Effector memory CD4-positive, alpha-beta T cell (primary cell): ENCODE measurements at regions not wholly inside any gene's neighbourhood (a gene's known extent, or its start where the extent isn't known, plus 50 kb on each side); places are given as distances from the start of the nearest gene placed in this dataset.
"Not testable (repeated sequence)": the region's sequence is repeated elsewhere in the genome, so short reads cannot be mapped to it uniquely, and the experiment has no call there.

ENCODE experiments used
- DNase-seq, 3 donors: peaks; one replicate each; pipeline ENCODE4 v3.0.0-alpha.2; 2020
- H3K27ac ChIP-seq: 2 replicates; pipeline ENCODE4 v1.7.0; 2013; ENCODE audit warnings: mild to moderate bottlenecking, low read length, moderate library complexity; ENCODE audit not compliant: insufficient read depth, poor library complexity, severe bottlenecking
- H3K27me3 ChIP-seq: replicated peaks from 2 replicates; pipeline ENCODE4 v1.7.0; 2013; ENCODE audit warnings: mild to moderate bottlenecking, low read length; ENCODE audit not compliant: insufficient read depth, control insufficient read depth, poor library complexity, severe bottlenecking
- H3K36me3 ChIP-seq: 2 replicates; pipeline ENCODE4 v1.7.0; 2013; ENCODE audit warnings: mild to moderate bottlenecking, low read length, moderate library complexity; ENCODE audit not compliant: control insufficient read depth, insufficient read depth
- H3K4me1 ChIP-seq: 2 replicates; pipeline ENCODE4 v1.7.0; 2013; ENCODE audit warnings: low read length, mild to moderate bottlenecking; ENCODE audit not compliant: control insufficient read depth, insufficient read depth, poor library complexity, severe bottlenecking
- H3K4me3 ChIP-seq: 2 replicates; pipeline ENCODE4 v1.7.0; 2013; ENCODE audit warnings: low read length, low read depth, mild to moderate bottlenecking; ENCODE audit not compliant: insufficient read depth, poor library complexity, severe bottlenecking
- H3K9me3 ChIP-seq: 2 replicates; pipeline ENCODE4 v1.7.0; 2013; ENCODE audit warnings: mild to moderate bottlenecking, low read length, moderate library complexity; ENCODE audit not compliant: control insufficient read depth

DNA sequence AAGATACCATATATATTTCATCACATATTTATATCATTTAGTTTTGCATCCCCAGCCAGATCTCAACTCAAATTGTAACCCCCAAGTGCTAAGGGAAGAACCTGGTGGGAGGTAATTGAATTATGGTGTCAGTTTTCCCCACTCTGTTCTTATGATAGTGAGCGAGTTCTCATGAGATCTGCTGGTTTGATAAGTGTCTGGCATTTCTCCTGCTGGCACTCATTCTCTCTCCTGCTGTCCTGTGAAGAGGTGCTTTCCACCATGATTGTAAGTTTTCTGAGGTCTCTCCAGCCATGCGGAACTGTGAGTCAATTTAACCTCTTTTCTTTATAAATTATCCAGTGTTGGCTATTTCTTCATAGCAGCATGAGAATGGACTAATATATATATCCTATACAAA is 462.5 kb upstream of the SLITRK5 start:
- H3K27me3 ChIP-seq: no peaks in the 10 kb centered on the region
- no peak overlapping the region for H3K27ac ChIP-seq
- no peaks in the 10 kb centered on the region for H3K36me3 ChIP-seq
- no peaks in the 10 kb centered on the region for H3K9me3 ChIP-seq
- no peaks in the 10 kb centered on the region for H3K4me1 ChIP-seq
- DNase-seq: no peak
- no peak overlapping the region for H3K4me3 ChIP-seq

- H3K27me3 ChIP-seq: no peaks in the 10 kb centered on the region
- DNase-seq: no peak
- H3K4me1 ChIP-seq: no peaks in the 10 kb centered on the region
- H3K36me3 ChIP-seq: no peaks in the 10 kb centered on the region
- H3K27ac ChIP-seq: no peak overlapping the region
- no peaks in the 10 kb centered on the region for H3K9me3 ChIP-seq
- no peak overlapping the region for H3K4me3 ChIP-seq
These were observed 436.2 kb upstream of the SLITRK5 start for GRCh38 chr13:87234981-87235380.

DNA sequence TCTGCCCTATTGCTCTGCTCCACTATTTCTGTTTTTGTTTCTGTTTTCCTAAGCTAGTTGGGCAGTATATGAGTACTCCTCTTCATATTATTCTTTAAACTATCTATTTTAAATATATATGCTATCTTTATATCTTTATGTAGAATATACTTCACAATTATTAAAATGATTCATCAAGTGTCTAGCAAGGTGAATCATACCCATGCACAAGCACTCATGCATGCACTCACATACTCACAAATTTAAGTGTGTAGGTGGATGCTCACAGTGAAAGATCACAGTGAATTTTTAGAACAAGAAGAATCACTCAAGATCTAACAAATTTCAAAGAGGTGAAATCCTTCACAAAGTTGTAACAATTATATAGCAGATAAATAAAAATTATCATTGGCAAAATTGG is 435.6 kb upstream of the SLITRK5 start:
- no peaks in the 10 kb centered on the region for H3K27me3 ChIP-seq
- no peak overlapping the region for H3K4me3 ChIP-seq
- DNase-seq: no peak

DNA sequence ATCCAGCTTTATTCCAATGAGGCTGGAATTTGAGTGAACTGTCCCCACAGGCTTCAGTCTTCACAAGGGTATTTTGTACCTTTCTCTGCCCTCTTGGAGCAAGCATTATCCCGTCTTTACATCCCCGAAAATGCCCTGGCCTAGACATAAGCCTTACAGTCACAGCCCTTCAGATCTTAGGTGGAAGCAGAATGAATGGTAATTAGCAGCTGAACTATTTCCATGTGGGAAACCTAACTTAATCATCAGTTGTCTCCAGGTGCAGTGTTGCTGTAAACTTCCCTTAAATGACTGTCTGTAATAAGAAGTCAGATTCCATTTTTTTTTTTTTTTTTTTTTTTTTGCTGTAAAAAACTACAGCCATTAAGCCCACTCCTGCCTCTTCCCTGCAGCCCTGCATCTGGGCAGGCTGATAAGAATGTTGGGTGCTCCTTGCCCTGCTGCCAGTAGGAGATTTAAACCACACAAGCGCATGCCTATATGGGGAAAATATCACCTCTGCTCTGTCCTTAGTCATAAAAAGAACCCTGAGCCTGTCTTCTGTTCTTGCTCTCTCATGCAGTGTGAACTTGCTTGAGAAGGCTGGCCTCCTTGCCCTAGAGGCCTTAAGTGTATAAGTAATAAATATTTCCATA is 426.8 kb upstream of the SLITRK5 start:
- H3K4me3 ChIP-seq: no peak overlapping the region

More for the DNA sequence above, 435.6 kb upstream of the SLITRK5 start:
- Histone ChIP-seq H3K36me3 (no peaks in the 10 kb centered on the region), H3K9me3 (no peaks in the 10 kb centered on the region), H3K4me1 (no peaks in the 10 kb centered on the region), H3K27ac (no peak overlapping the region)

GRCh38 chr13:87249847-87250246 is 421.3 kb upstream of the SLITRK5 start:
- not testable (repeated sequence) for H3K4me1 ChIP-seq, H3K9me3 ChIP-seq, DNase-seq, H3K27me3 ChIP-seq, H3K27ac ChIP-seq, H3K4me3 ChIP-seq, H3K36me3 ChIP-seq

More for the DNA sequence above, 426.8 kb upstream of the SLITRK5 start:
- H3K36me3 ChIP-seq: no peaks in the 10 kb centered on the region
- H3K9me3 ChIP-seq: no peaks in the 10 kb centered on the region
- no peaks in the 10 kb centered on the region for H3K4me1 ChIP-seq
- DNase-seq: no peak
- no peak overlapping the region for H3K27ac ChIP-seq
- no peaks in the 10 kb centered on the region for H3K27me3 ChIP-seq

- no peak overlapping the region for H3K4me3 ChIP-seq
- no peaks in the 10 kb centered on the region for H3K27me3 ChIP-seq
- no peaks in the 10 kb centered on the region for H3K9me3 ChIP-seq
- no peaks in the 10 kb centered on the region for H3K4me1 ChIP-seq
- no peak overlapping the region for H3K27ac ChIP-seq
- no peaks in the 10 kb centered on the region for H3K36me3 ChIP-seq
- no peak for DNase-seq
These were observed 415.8 kb upstream of the SLITRK5 start for GRCh38 chr13:87255394-87255793.

DNA sequence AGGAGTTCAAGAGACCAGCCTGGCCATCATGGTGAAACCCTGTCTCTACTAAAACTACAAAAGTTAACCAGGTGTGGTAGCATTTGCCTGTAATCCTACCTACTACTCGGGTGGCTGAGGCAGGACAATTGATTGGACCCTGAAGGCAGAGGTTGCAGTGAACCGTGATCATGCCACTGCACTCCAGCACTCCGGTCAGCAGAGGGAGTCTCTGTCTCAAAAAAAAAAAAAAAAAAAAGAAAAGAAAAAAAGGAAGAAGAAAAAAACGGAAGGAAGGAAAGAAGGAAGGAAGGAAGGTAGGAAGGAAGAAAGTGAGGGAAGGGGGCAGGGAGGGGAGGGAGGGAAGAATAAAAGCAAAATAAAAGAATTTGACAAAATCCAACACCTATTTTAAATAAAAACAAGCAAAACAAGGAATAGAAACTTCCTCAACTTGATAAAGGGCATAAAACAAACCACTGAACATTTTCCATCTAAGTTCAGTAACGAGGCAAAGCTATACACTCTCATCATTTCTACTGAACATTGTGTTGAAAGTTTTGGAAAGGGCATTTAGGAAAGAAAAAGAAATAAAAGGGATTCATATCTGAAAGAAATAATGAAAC is 411.6 kb upstream of the SLITRK5 start:
- no peak overlapping the region for H3K4me3 ChIP-seq
- no peaks in the 10 kb centered on the region for H3K27me3 ChIP-seq
- DNase-seq: no peak
- no peaks in the 10 kb centered on the region for H3K4me1 ChIP-seq
- no peaks in the 10 kb centered on the region for H3K9me3 ChIP-seq
- no peak overlapping the region for H3K27ac ChIP-seq
- no peaks in the 10 kb centered on the region for H3K36me3 ChIP-seq

GRCh38 chr13:87274209-87274819 is 396.9 kb upstream of the SLITRK5 start:
- Histone ChIP-seq H3K27me3 (no peaks in the 10 kb centered on the region), H3K4me3 (no peak overlapping the region), H3K9me3 (no peaks in the 10 kb centered on the region), H3K27ac (no peak overlapping the region), H3K4me1 (no peaks in the 10 kb centered on the region), H3K36me3 (no peaks in the 10 kb centered on the region)
- no peak for DNase-seq

DNA sequence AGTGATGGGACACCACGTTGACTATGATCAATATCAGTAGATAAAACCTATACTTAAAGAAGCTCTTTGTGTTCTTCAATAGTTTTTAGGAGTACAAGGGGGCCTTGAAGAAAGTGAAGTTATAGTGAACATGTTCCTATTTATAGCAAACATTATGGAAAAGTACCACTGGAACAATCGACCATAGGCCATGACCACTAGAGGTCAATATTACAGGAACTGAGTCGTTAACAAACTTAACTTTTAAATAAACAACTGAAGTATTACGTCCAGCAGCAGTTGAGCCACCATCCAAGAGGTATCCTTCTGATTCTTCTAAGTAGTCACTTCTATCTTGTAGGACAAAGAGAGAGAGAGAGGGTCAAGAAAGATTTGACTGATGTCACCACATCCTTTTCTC is 391.0 kb upstream of the SLITRK5 start:
- H3K9me3 ChIP-seq: no peaks in the 10 kb centered on the region
- no peaks in the 10 kb centered on the region for H3K27me3 ChIP-seq
- H3K4me3 ChIP-seq: no peak overlapping the region
- no peaks in the 10 kb centered on the region for H3K4me1 ChIP-seq
- DNase-seq: no peak
- H3K36me3 ChIP-seq: no peaks in the 10 kb centered on the region
- H3K27ac ChIP-seq: no peak overlapping the region

GRCh38 chr13:87287721-87288120 is 383.4 kb upstream of the SLITRK5 start:
- Histone ChIP-seq H3K27ac (no peak overlapping the region), H3K4me1 (no peaks in the 10 kb centered on the region), H3K9me3 (no peaks in the 10 kb centered on the region), H3K4me3 (no peak overlapping the region), H3K27me3 (no peaks in the 10 kb centered on the region), H3K36me3 (no peaks in the 10 kb centered on the region)
- DNase-seq: no peak
